GM10266 (cell line): ENCODE measurements at regions not wholly inside any gene's neighbourhood (a gene's known extent, or its start where the extent isn't known, plus 50 kb on each side); places are given as distances from the start of the nearest gene placed in this dataset.

ENCODE experiments used
- DNase-seq: peaks from one replicate; pipeline ENCODE4 v3.0.0; 2012; ENCODE audit errors: extremely low spot score
- CTCF ChIP-seq: IDR thresholded peaks from 2 replicates; pipeline ENCODE4 v1.5.1; 2012; ENCODE audit warnings: mild to moderate bottlenecking, low read depth; ENCODE audit not compliant: control insufficient read depth, insufficient read depth; ENCODE audit errors: missing control alignments

GRCh38 chr3:20258371-20258770, 72.4 kb upstream of the SGO1 start:
- no peak for TF ChIP-seq CTCF
- no peak for DNase-seq

GRCh38 chr3:20256144-20256543, 70.1 kb upstream of the SGO1 start:
- no peak for DNase-seq
- no peak for TF ChIP-seq CTCF

DNA sequence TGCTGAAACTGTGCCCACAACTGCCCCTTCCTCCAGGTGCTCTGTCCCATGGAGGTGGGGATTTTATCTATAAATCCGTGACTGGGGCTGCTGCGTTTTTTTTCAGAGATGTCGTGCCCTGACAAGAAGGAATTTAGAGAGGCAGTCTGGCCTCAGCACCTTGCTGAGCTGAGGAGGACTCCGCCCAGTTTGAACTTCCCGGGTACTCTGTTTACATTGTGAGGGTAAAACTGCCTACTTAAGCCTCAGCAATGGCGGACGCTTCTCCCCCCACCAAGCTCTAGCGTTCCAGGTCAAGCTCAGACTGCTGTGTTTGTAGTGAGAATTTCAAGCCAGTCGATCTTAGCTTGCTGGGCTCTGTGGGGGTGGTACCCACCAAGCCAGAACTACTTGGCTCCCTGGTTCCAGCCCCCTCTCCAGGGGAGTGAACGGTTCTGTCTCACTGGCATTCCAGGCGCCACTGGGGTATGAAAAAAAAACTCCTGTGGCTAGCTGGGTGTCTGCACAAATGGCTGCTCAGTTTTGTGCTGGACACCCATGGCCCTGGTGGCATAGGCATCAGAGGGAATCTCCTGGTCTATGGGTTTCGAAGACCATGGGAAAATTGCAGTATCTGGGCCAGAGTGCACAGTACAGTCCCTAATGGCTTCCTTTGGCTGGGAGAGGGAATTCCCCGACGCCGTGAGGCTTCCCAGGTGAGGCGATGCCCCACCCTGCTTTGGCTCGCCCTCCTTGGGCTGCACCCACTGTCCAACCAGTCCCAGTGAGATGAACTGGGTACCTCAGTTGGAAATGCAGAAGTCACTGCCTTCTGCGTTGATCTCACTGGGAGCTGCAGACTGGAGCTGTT, 68.5 kb upstream of the SGO1 start:
- DNase-seq = no peak
- TF ChIP-seq CTCF = no peak

DNA sequence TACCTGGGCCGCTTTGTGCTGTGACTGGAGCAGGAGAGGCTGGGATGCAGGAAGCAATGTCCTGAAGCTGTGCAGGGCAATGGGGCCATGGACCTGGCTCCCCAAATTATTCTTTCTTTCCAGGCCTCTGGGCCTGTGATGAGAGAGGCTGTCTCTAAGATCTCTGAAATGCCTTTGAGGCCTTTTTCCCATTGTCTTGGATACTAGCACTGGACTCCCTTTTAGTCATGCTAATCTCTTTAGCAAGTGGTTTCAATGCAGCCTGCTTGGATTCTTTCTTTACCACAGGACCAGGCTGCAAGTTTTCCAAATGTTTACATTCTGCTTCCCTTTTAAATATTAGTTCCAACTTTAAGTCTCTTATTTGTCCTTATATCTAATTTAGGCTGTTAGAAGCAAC, 64.8 kb upstream of the SGO1 start:
- TF ChIP-seq CTCF = no peak
- no peak for DNase-seq

DNA sequence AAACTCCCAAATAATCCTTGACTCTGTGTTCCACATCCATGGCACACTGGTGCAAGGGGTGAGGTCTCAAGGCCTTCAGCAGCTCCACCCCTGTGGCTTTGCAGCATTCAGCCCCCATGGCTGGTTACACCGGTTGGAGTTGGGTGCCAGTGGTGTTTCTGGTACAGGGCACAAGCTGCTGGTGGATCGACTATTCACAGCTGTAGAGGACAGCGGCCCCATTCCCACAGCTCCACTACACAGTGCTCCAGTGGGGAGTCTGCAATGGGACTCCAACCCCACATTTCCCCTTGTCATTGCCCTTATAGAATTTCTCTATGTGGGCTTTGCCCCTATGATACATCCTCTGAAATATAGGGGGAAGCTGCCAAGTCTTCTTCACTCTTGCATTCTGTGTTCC, 64.3 kb upstream of the SGO1 start:
- TF ChIP-seq CTCF = no peak
- no peak for DNase-seq

DNA sequence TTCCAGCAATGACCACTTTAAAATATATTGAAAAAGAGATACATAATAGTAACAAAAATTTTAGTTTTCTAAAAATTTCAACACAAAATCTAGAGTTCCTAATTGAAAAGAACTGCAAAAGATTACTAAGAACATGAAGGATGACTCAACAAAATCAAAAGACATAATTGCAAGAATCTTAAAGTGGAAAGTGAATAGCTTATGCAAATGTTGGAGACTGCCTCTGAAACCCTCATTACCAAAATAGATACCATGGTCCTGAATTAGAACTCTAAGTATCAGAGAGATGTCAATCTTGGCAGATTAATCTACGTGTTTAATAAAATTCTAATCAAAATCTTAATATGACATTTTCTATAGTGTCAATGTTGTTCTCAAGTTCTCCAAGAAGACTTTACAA, 60.7 kb upstream of the SGO1 start:
- no peak for DNase-seq
- no peak for TF ChIP-seq CTCF

DNA sequence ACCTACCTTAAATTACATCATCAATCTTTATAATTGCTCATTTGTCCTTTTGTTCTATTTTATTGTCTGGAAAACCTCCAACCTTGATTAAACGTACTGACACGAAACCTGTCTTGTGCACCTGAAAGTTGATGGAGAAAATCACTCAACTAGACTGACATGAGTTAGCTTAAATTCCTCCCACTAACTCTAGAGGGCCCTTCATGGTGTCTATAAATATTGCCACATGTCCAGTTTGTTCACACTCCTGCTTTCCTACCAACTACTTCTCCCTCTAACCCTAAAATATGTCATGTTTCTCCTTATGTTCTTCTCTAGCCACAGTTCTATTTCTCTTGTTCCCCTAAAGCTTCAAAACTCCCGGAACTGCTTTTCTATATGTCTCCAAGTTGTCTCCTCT, 59.8 kb upstream of the SGO1 start:
- DNase-seq = no peak
- TF ChIP-seq CTCF = no peak
